ENCODE measurements at regions not wholly inside any gene's neighbourhood (a gene's known extent, or its start where the extent isn't known, plus 50 kb on each side); places are given as distances from the start of the nearest gene placed in this dataset.
"Not testable (repeated sequence)": the region's sequence is repeated elsewhere in the genome, so short reads cannot be mapped to it uniquely, and the experiment has no call there.

DNA sequence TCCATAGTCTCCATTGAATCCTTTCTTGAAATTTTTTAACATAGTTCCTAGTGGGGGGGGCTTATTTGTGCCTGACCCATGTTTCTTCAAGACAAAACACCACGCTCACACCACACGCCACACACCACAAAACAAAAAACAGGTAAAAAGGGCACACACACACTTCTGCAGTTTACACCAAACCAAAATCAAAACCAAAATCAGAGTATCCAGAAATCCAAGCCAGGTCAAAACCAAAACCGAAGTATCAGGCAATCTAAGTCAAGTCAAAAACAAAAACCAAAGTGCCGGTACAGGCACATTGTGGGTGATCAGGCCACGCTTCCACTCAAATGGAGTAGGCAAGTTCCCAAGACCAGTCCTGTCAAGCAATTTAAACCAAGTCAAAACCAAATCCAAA is 158.6 kb downstream of the PPIAL4G start:
- H3K36me3 ChIP-seq (ENCODE audit: control insufficient read depth, insufficient read depth, low read length); H3K4me1 ChIP-seq (ENCODE audit: control insufficient read depth, insufficient read depth, low read length); H3K9ac ChIP-seq (ENCODE audit: low read depth, low read length); H3K27me3 ChIP-seq (ENCODE audit: control insufficient read depth, insufficient read depth, low read length); H3K4me3 ChIP-seq (ENCODE audit: low read depth, low read length); H3K9me3 ChIP-seq (ENCODE audit: control insufficient read depth, insufficient read depth, low read length): not testable (repeated sequence)

DNA sequence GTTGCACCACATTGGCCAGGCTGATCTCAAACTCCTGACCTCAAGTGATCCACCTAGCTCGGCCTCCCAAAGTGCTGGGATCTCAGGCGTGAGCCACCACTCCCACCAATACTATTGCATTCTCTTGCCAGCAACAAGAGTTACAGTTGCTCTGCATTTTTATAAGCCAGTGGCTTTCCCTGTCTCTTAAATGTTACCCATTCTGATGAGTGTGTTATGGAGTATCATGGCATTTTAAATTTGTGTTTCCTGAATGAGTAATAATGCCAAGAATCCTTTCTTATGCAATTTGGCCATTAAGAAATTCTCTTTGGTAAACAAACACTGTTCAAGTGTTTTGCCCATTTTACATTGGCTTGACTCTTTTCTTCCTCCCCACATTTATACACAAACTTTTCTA is 163.0 kb downstream of the PPIAL4G start:
- peaks cover 47% of the 10 kb centered on the region for H3K27me3 ChIP-seq (ENCODE audit: control insufficient read depth, insufficient read depth, low read length)
- not testable (repeated sequence) for H3K9ac ChIP-seq (ENCODE audit: low read depth, low read length); H3K4me3 ChIP-seq (ENCODE audit: low read depth, low read length); H3K36me3 ChIP-seq (ENCODE audit: control insufficient read depth, insufficient read depth, low read length); H3K4me1 ChIP-seq (ENCODE audit: control insufficient read depth, insufficient read depth, low read length); H3K9me3 ChIP-seq (ENCODE audit: control insufficient read depth, insufficient read depth, low read length)

DNA sequence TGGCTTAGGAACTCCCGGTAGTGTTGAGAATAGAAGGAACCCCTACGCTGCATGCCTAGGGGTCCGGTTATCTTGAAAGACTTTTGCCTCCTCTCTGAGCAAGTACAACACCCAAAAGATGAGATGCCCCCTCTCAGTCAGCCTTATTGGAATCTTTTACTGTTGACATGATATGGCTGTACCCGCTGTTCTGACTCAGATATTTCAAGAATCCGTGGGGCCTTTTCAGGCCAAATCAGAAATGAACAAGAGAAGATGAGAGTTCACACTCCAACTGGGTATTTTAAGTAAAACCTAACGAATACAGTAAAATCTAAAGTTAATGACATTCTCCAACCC is 164.2 kb downstream of the PPIAL4G start:
- peak overlapping the region; percentile 76 for H3K9ac ChIP-seq (ENCODE audit: low read depth, low read length)

DNA sequence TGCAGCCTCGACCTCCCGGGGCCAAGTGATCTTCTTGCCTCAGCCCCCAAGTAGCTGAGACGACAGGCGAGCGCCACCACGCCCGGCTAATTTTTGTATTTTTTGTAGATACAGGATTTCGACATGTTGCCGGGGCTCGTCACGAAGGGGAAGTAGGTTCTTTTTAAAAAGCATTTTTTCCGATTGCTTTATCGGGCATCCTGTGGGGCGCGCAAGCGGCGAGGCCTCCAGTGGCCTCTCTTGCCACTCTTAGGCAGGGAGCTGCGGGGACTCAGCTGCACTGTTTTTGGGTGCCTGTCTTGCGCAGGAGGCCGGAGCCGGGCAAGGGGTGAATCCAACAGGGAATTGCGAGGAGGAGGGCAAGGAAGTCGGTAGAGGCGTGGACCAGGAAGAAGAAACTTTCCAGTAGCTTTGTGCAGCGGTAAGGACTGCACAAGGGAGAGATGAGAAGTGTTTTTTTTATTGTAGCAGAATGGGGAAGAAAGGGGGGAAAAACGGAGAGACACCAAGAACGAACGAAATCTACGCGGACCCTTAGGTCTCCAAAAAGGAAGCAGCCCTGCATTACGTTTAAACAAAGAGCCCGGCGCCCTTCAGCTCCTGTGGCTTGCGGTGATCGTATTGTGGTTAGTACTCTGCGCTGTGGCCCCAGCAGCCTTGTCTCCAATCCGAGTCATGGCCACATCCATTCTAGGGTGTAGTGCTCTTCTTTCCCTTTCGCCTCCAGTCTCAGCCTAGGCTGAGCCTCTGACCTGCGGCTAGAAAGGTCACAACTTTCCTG is 164.8 kb downstream of the PPIAL4G start:
- no peaks in the 10 kb centered on the region for H3K4me1 ChIP-seq (ENCODE audit: control insufficient read depth, insufficient read depth, low read length)
- H3K9me3 ChIP-seq (ENCODE audit: control insufficient read depth, insufficient read depth, low read length): no peaks in the 10 kb centered on the region
- peak overlapping the region; percentile 88 for H3K4me3 ChIP-seq (ENCODE audit: low read depth, low read length)
- H3K9ac ChIP-seq (ENCODE audit: low read depth, low read length): peak overlapping the region; percentile 76
- H3K27me3 ChIP-seq (ENCODE audit: control insufficient read depth, insufficient read depth, low read length): peaks cover 60% of the 10 kb centered on the region
- H3K36me3 ChIP-seq (ENCODE audit: control insufficient read depth, insufficient read depth, low read length): no peaks in the 10 kb centered on the region

More for the DNA sequence above, 164.2 kb downstream of the PPIAL4G start:
- Histone ChIP-seq H3K4me1 (ENCODE audit: control insufficient read depth, insufficient read depth, low read length) (no peaks in the 10 kb centered on the region), H3K27me3 (ENCODE audit: control insufficient read depth, insufficient read depth, low read length) (peaks cover 59% of the 10 kb centered on the region), H3K36me3 (ENCODE audit: control insufficient read depth, insufficient read depth, low read length) (no peaks in the 10 kb centered on the region), H3K4me3 (ENCODE audit: low read depth, low read length) (peak overlapping the region; percentile 88), H3K9me3 (ENCODE audit: control insufficient read depth, insufficient read depth, low read length) (no peaks in the 10 kb centered on the region)

DNA sequence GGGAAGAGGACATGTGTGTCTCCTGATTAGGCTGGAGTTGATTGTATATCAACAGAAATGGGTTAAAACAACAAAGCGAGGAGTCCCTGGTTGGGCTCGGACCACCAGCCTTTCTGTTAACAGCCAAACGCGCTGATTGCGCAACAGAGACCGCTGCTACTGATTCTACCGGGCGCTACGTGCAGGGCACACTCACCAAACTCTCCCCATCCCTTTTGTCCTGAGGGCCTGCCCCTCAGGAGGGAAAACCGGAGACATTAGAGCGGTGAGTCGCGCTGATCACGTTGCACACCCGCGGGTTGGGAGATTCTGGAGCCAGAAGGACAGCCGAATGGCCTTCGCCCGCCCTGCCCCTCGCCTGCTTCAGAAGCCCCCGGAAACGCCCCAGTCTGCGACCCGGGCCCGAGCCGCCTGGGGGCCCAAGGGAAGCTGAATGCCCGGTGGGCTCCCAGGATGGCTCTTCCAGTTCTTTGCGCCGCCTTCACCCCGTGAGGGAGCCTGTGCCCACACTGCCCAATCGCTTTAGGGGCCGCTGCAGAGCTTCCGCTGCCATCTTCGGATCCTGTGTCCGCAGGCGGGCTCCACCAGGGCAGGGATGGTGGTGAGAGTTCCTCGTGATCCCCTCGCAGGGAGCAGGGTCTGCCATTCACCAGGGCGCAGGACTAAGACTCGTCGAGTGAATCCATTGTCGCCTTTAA is 165.4 kb upstream of the NBPF11 start:
- Histone ChIP-seq H3K4me3 (ENCODE audit: low read depth, low read length) (peak overlapping the region; percentile 88), H3K4me1 (ENCODE audit: control insufficient read depth, insufficient read depth, low read length) (no peaks in the 10 kb centered on the region), H3K36me3 (ENCODE audit: control insufficient read depth, insufficient read depth, low read length) (no peaks in the 10 kb centered on the region), H3K27me3 (ENCODE audit: control insufficient read depth, insufficient read depth, low read length) (peaks cover 69% of the 10 kb centered on the region), H3K9ac (ENCODE audit: low read depth, low read length) (peak overlapping the region; percentile 76), H3K9me3 (ENCODE audit: control insufficient read depth, insufficient read depth, low read length) (no peaks in the 10 kb centered on the region)

DNA sequence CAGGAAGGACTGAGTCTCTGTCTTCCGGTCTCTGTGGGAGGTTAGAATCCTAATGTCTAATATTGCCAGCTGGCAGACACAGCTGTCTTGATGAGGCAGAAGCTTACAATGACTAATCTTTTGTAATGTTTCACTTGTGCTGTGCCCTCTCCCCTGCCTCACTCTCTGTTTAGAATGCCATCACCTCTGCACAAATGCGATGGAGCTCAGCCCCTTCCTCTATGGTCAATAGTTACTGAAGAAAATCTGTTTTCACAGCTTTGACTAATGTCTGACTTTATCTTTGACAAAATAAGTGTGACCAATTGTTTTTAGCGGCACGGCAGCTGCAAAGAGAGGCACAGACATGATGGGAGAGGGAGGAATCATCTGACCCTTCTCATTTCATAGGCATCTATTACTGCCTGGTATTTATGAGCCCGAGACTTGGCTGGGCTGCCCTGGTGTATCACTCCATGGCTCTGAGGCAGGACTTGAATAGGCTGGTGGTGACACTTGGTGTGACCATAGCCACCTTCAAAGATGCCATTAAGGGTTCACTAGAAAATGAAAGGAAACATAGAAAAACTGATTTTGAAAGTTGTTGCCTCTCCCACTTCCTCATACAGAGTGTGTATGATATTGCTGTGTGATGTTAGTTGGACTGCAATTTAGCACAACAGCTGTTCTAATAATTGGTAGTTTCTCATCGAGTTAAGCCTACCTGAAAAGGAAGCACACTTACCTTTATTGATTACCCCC is 163.2 kb upstream of the NBPF11 start:
- H3K4me3 ChIP-seq (ENCODE audit: low read depth, low read length): no peak overlapping the region
- no peak overlapping the region for H3K9ac ChIP-seq (ENCODE audit: low read depth, low read length)
- H3K4me1 ChIP-seq (ENCODE audit: control insufficient read depth, insufficient read depth, low read length): no peaks in the 10 kb centered on the region
- H3K9me3 ChIP-seq (ENCODE audit: control insufficient read depth, insufficient read depth, low read length): no peaks in the 10 kb centered on the region
- no peaks in the 10 kb centered on the region for H3K36me3 ChIP-seq (ENCODE audit: control insufficient read depth, insufficient read depth, low read length)
- peaks cover 91% of the 10 kb centered on the region for H3K27me3 ChIP-seq (ENCODE audit: control insufficient read depth, insufficient read depth, low read length)

DNA sequence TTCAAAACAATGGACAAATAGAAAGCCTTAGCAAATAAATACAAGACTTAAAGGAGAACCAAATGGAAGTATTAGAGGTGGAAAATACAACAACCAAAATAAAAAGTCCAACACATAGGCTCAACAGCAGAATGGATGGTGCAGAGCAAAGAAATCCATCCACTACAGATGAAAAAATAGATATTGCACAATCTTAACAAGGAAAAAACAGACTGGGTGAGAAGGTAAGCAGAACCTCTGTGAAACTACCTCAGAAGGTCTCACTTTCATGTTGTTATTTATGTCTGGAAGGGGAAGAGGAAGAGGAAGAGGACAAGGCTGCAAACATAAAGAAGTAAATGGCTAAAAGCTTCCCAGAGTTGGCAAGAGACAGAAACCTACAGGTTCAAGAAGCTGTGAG is 158.7 kb upstream of the NBPF11 start:
- Histone ChIP-seq H3K4me1 (ENCODE audit: control insufficient read depth, insufficient read depth, low read length) (no peaks in the 10 kb centered on the region), H3K4me3 (ENCODE audit: low read depth, low read length) (peak overlapping the region; percentile 78), H3K9ac (ENCODE audit: low read depth, low read length) (no peak overlapping the region), H3K9me3 (ENCODE audit: control insufficient read depth, insufficient read depth, low read length) (no peaks in the 10 kb centered on the region), H3K27me3 (ENCODE audit: control insufficient read depth, insufficient read depth, low read length) (peaks cover 87% of the 10 kb centered on the region), H3K36me3 (ENCODE audit: control insufficient read depth, insufficient read depth, low read length) (no peaks in the 10 kb centered on the region)

DNA sequence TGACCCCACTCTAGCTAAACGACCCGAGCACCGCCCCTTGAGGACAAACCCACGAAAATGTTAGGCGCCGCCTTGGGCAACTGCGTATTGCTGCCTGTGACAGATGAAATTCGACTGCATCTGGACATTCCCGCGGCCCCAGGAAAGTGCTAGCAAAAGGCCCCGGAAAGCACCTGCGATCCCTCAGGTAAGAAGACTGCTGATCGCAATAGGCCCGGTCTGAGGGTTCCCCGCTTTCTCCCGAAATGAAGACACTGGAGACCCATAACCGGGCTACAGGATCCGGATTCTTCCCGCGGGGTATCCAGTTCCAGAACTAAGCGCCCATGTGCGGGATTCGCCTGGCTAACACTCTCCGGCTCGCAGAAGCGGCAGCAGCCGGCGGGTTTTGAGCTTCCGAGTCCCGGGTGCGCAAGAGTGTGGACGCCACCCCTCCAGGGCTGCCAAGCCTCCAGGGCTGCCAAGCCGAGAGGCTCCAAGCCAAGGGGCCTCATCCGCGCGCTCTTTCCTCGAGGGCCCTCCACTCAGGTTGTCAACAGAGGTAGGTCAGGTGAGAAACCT is 157.9 kb upstream of the NBPF11 start:
- H3K27me3 ChIP-seq (ENCODE audit: control insufficient read depth, insufficient read depth, low read length): peaks cover 79% of the 10 kb centered on the region
- no peaks in the 10 kb centered on the region for H3K36me3 ChIP-seq (ENCODE audit: control insufficient read depth, insufficient read depth, low read length)
- H3K9me3 ChIP-seq (ENCODE audit: control insufficient read depth, insufficient read depth, low read length): no peaks in the 10 kb centered on the region
- H3K4me3 ChIP-seq (ENCODE audit: low read depth, low read length): peak overlapping the region; percentile 78
- H3K9ac ChIP-seq (ENCODE audit: low read depth, low read length): no peak overlapping the region
- no peaks in the 10 kb centered on the region for H3K4me1 ChIP-seq (ENCODE audit: control insufficient read depth, insufficient read depth, low read length)

DNA sequence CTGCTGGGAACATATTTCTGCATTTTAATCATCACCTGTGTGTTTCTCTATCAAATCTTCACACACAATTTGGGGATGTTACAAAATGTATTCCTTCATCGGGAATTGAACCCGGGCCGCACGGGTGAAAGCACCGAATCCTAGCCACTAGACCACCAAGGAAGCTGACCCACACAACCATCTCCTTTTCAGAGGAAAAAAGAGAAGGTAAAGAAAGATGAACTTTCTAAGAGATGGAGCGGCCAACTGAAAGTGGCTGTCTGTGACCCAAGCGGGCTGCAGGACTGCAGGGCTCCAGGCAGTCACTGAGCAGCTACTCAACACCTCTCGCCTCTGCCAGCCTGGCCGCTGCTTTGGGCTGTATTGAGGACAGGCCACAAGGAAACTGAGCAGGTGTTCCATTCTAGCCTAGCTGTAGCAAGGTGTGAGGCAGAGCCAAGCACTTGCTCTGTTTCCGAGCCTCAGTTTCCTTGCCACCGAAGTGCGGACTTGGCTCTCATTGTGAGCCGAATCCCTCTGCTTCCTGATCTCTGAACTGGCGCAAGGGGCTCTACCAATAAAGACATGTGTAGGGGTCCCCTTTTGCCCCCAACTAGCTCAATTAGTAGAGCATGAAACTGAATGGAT is 156.9 kb upstream of the NBPF11 start:
- H3K36me3 ChIP-seq (ENCODE audit: control insufficient read depth, insufficient read depth, low read length): no peaks in the 10 kb centered on the region
- peaks cover 68% of the 10 kb centered on the region for H3K27me3 ChIP-seq (ENCODE audit: control insufficient read depth, insufficient read depth, low read length)
- H3K9me3 ChIP-seq (ENCODE audit: control insufficient read depth, insufficient read depth, low read length): no peaks in the 10 kb centered on the region
- H3K4me3 ChIP-seq (ENCODE audit: low read depth, low read length): peak overlapping the region; percentile 78
- H3K4me1 ChIP-seq (ENCODE audit: control insufficient read depth, insufficient read depth, low read length): peaks cover 3% of the 10 kb centered on the region
- no peak overlapping the region for H3K9ac ChIP-seq (ENCODE audit: low read depth, low read length)

DNA sequence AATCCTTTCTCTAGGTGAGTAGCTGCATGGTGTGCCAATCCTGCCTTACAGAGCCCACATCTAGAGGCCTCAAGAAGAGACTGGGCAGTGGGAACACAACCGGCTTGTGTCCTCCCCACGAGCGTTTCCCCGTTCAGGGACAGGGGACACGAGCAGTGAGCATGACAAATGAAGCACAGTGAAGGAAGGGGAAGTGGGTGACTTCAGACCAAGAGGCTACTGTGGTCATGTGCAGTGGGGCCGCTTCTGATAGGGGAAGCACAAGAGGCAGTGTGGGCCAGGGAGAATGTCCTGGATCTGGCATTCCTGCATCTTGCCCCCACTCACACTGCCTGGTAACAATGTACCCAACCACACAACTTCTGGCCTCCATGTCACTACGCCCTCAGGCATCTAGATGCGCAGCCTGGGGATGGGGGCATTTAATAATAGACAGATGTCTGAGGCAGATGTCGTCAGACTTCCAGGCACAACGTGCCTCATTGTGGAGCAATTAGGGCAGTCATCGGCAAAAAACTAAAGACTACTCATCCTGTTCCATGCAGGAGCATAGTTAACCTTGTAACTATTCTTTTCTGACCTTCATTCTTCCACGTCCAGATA is 155.6 kb upstream of the NBPF11 start:
- Histone ChIP-seq H3K36me3 (ENCODE audit: control insufficient read depth, insufficient read depth, low read length) (no peaks in the 10 kb centered on the region), H3K4me3 (ENCODE audit: low read depth, low read length) (no peak overlapping the region), H3K9ac (ENCODE audit: low read depth, low read length) (no peak overlapping the region), H3K4me1 (ENCODE audit: control insufficient read depth, insufficient read depth, low read length) (peaks cover 3% of the 10 kb centered on the region), H3K9me3 (ENCODE audit: control insufficient read depth, insufficient read depth, low read length) (no peaks in the 10 kb centered on the region), H3K27me3 (ENCODE audit: control insufficient read depth, insufficient read depth, low read length) (peaks cover 60% of the 10 kb centered on the region)

DNA sequence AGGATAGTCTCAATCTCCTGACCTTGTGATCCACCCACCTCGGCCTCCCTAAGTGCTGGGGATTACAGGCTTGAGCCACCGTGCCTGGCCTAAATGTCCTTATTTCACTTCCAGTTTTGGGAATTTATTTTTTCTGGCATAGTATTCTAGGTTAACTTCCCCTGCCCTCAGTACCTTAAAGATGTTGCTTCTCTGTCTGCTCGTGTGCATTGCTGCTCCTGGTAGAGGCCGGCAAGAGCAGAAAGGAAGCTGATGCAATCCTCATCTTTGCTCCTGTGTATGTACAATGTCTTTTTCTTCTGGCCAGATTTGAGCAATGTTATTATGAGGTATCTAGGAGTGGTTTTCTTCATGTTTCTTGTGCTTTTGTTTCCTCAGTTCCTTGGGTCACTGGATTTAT is 152.9 kb upstream of the NBPF11 start:
- not testable (repeated sequence) for H3K4me1 ChIP-seq (ENCODE audit: control insufficient read depth, insufficient read depth, low read length); H3K9ac ChIP-seq (ENCODE audit: low read depth, low read length); H3K36me3 ChIP-seq (ENCODE audit: control insufficient read depth, insufficient read depth, low read length); H3K4me3 ChIP-seq (ENCODE audit: low read depth, low read length); H3K9me3 ChIP-seq (ENCODE audit: control insufficient read depth, insufficient read depth, low read length)
- peaks cover 32% of the 10 kb centered on the region for H3K27me3 ChIP-seq (ENCODE audit: control insufficient read depth, insufficient read depth, low read length)
